Spleen (tissue), 11 donors: ENCODE measurements at regions not wholly inside any gene's neighbourhood (a gene's known extent, or its start where the extent isn't known, plus 50 kb on each side); places are given as distances from the start of the nearest gene placed in this dataset.

Source experiments
- DNase-seq: peaks from one replicate; pipeline ENCODE4 v3.0.0-alpha.2; 2020
- H3K27ac ChIP-seq, 8 donors: fragments of 200-600 bp; sonication (generic) in 7 of 8; 1 replicate in 4 of 8; 2 replicates in 4 of 8; pipeline versions ENCODE4 v1.5.0 to v1.8.0; 2016 to 2021; ENCODE audit warnings: inconsistent platforms in 4 of 8, mild to moderate bottlenecking in 4 of 8, moderate library complexity in 1 of 8
- H3K27me3 ChIP-seq, 7 donors: fragments of 200-600 bp; sonication (generic) in 6 of 7; replicated peaks in 1 of 7; 1 replicate in 4 of 7; 2 replicates in 3 of 7; pipeline versions ENCODE4 v1.5.0 to v1.8.0; 2016 to 2021; ENCODE audit warnings: inconsistent platforms in 3 of 7, mild to moderate bottlenecking in 1 of 7
- H3K36me3 ChIP-seq, 6 donors: fragments of 200-600 bp; sonication (generic) in 5 of 6; 1 replicate in 4 of 6; 2 replicates in 2 of 6; pipeline versions ENCODE4 v1.5.0 to v1.8.0; 2016 to 2021; ENCODE audit warnings: inconsistent platforms in 2 of 6
- H3K4me1 ChIP-seq, 6 donors: fragments of 200-600 bp; sonication (generic) in 5 of 6; 1 replicate in 3 of 6; 2 replicates in 3 of 6; pipeline versions ENCODE4 v1.5.0 to v1.8.0; 2016 to 2021; ENCODE audit warnings: inconsistent platforms in 3 of 6
- H3K4me3 ChIP-seq, 8 donors: fragments of 200-600 bp; sonication (generic) in 7 of 8; 1 replicate in 4 of 8; 2 replicates in 4 of 8; pipeline versions ENCODE4 v1.5.0 to v1.8.0; 2016 to 2021; ENCODE audit warnings: inconsistent platforms in 4 of 8, mild to moderate bottlenecking in 4 of 8, moderate library complexity in 2 of 8
- H3K9me3 ChIP-seq, 8 donors: fragments of 200-600 bp; sonication (generic) in 7 of 8; 1 replicate in 4 of 8; 2 replicates in 4 of 8; pipeline versions ENCODE4 v1.5.0 to v1.8.0; 2016 to 2021; ENCODE audit warnings: inconsistent platforms in 4 of 8
- CTCF ChIP-seq, 11 experiments: fragments of 200-600 bp in 7 of 11; fragments of 450-650 bp in 4 of 11; sonication (generic) in 4 of 11; IDR thresholded peaks in 8 of 11; conservative IDR thresholded peaks in 3 of 11; 1 replicate in 7 of 11; 2 replicates in 4 of 11; pipeline versions ENCODE4 v1.4.0 to v1.8.0; 2016 to 2021; ENCODE audit warnings: antibody characterized with exemption in 11 of 11, inconsistent platforms in 4 of 11, mild to moderate bottlenecking in 1 of 11
- POLR2A ChIP-seq, 3 donors: fragments of 450-650 bp; IDR thresholded peaks; one replicate each; pipeline ENCODE4 v1.5.1; 2017; ENCODE audit warnings: antibody characterized with exemption in 3 of 3, mild to moderate bottlenecking in 1 of 3
- POLR2AphosphoS5 ChIP-seq, 3 donors: sonication (generic); formaldehyde crosslinking; IDR thresholded peaks; one replicate each; pipeline ENCODE4 v1.5.1; 2017; ENCODE audit warnings: antibody characterized with exemption in 3 of 3
- WGBS, 5 donors: extraction: QIAGEN DNeasy Blood & Tissue Kit in 3 of 5; methylation state at CpG; one replicate each; pipeline versions ENCODE4 v1.1.5 to v1.1.7; 2013 to 2018; 5-methylcytosine and 5-hydroxymethylcytosine counted together
- intact Hi-C: fragments of 100-400 bp; cut with DNase I; formaldehyde crosslinking; loops from one replicate; pipeline ENCODE4 v1.15.0; 2023; ENCODE audit warnings: low total_unique reads
- donor health status: healthy with polysubstance abuse.
- donor health status: DM: no; HTN: no; CAD: no; lungs with moderate emphysema.
- donor health status: DM: no; HTN: no; CAD: no.
- donor health status: Bipolar disorder and iron deficiency.
- donor health status: healthy.
- donor health status: DM: no; HTN: no; CAD: no.
- donor health status: DM: yes; HTN: yes; CAD: no.

GRCh38 chr4:3669553-3669949 is 96.6 kb upstream of the ADRA2C start:
- Histone ChIP-seq H3K27ac (no peak overlapping the region), H3K27me3 (peaks cover 0 to 36% (median 0%) of the 10 kb centered on the region in 7 donors), H3K4me1 (no peaks in the 10 kb centered on the region), H3K9me3 (peaks cover 0 to 33% (median 20%) of the 10 kb centered on the region in 8 donors), H3K36me3 (no peaks in the 10 kb centered on the region), H3K4me3 (no peak overlapping the region)
- intact Hi-C loops, result no loop called here
- no peak for DNase-seq
- WGBS, 5 donors, result 86 to 96% (median 93%) methylated on average over 11 to 21 of the region's 21 CpGs
- TF ChIP-seq POLR2AphosphoS5 (IDR thresholded peaks at IDR 0.05) (no peak), POLR2A (IDR thresholded peaks at IDR 0.05) (no peak), CTCF (IDR thresholded peaks at IDR 0.05 in 8 of 11, conservative IDR thresholded peaks at IDR 0.05 in 3 of 11) (no peak)

- H3K4me3 ChIP-seq, result no peak overlapping the region
- no peak for DNase-seq
- 83 to 92% (median 85%) methylated on average over 12 to 27 of the region's 27 CpGs for WGBS, 5 donors
- TF ChIP-seq CTCF (IDR thresholded peaks at IDR 0.05 in 8 of 11, conservative IDR thresholded peaks at IDR 0.05 in 3 of 11) (no peak), POLR2AphosphoS5 (IDR thresholded peaks at IDR 0.05) (no peak), POLR2A (IDR thresholded peaks at IDR 0.05) (no peak)
- H3K27ac ChIP-seq, result no peak overlapping the region
- H3K27me3 ChIP-seq, result peaks cover 0 to 31% (median 0%) of the 10 kb centered on the region in 7 donors
- peaks cover 0 to 33% (median 20%) of the 10 kb centered on the region in 8 donors for H3K9me3 ChIP-seq
- no peaks in the 10 kb centered on the region for H3K4me1 ChIP-seq
- intact Hi-C loops, result no loop called here
- no peaks in the 10 kb centered on the region for H3K36me3 ChIP-seq
Observed at GRCh38 chr4:3668825-3669552, 97.2 kb upstream of the ADRA2C start.

GRCh38 chr4:3667258-3667657 is 98.9 kb upstream of the ADRA2C start:
- H3K27ac ChIP-seq, result no peak overlapping the region
- no peak overlapping the region for H3K4me3 ChIP-seq
- DNase-seq, result no peak
- intact Hi-C loops, result no loop called here
- H3K36me3 ChIP-seq, result no peaks in the 10 kb centered on the region
- peaks cover 0 to 20% (median 13%) of the 10 kb centered on the region in 8 donors for H3K9me3 ChIP-seq
- peaks cover 0 to 32% (median 0%) of the 10 kb centered on the region in 7 donors for H3K27me3 ChIP-seq
- TF ChIP-seq POLR2AphosphoS5 (IDR thresholded peaks at IDR 0.05), result no peak
- no peak for TF ChIP-seq CTCF (IDR thresholded peaks at IDR 0.05 in 8 of 11, conservative IDR thresholded peaks at IDR 0.05 in 3 of 11)
- no peak for TF ChIP-seq POLR2A (IDR thresholded peaks at IDR 0.05)
- 75 to 96% (median 82%) methylated on average over 7 of the region's 7 CpGs for WGBS, 5 donors
- H3K4me1 ChIP-seq, result no peaks in the 10 kb centered on the region

- no peak for DNase-seq
- H3K4me3 ChIP-seq, result no peak overlapping the region
- WGBS, 5 donors, result 67 to 94% (median 88%) methylated on average over 6 of the region's 6 CpGs
- peaks cover 0 to 38% (median 0%) of the 10 kb centered on the region in 7 donors for H3K27me3 ChIP-seq
- H3K27ac ChIP-seq, result no peak overlapping the region
- H3K36me3 ChIP-seq, result no peaks in the 10 kb centered on the region
- intact Hi-C loops, result no loop called here
- H3K4me1 ChIP-seq, result no peaks in the 10 kb centered on the region
- TF ChIP-seq POLR2AphosphoS5 (IDR thresholded peaks at IDR 0.05) (no peak), POLR2A (IDR thresholded peaks at IDR 0.05) (no peak)
- H3K9me3 ChIP-seq, result peaks cover 0 to 18% (median 12%) of the 10 kb centered on the region in 8 donors
Observed at GRCh38 chr4:3666263-3666662, 99.9 kb upstream of the ADRA2C start.
